IMR-90 (cell line): ENCODE measurements at regions not wholly inside any gene's neighbourhood (a gene's known extent, or its start where the extent isn't known, plus 50 kb on each side); places are given as distances from the start of the nearest gene placed in this dataset.

Source experiments
- ATAC-seq: fragments of 200-7000 bp; cut with Tn5 transposase; 2 replicates; pipeline ENCODE4 v1.9.1; 2020; ENCODE audit warnings: low read depth, mild to moderate bottlenecking, moderate library complexity
- BruUV-seq: library from RNA; stranded (reverse); fragments of 400-500 nt; replicated peaks from 2 replicates; lab custom pipeline; 2021; lab: Mats Ljungman, UMichigan
- CTCF ChIA-PET: fragments of 300-600 bp; formaldehyde crosslinking; extraction: SDS; loops from one replicate; lab custom pipeline; 2021; ENCODE audit warnings: antibody characterized with exemption; lab: Yijun Ruan, JAX
- POLR2A ChIA-PET: fragments of 300-600 bp; sonication (Branson Sonifier 250); formaldehyde crosslinking; loops from one replicate; lab custom pipeline; 2022; ENCODE audit warnings: antibody characterized with exemption; ENCODE audit not compliant: unreplicated experiment; lab: Charles Lee
- DNase-seq: peaks from one replicate; pipeline ENCODE4 v3.0.0; 2013
- H2AFZ ChIP-seq: replicated peaks from 2 replicates; pipeline ENCODE3; 2013; ENCODE audit warnings: low read length, mild to moderate bottlenecking; ENCODE audit not compliant: poor library complexity
- H2AK5ac ChIP-seq: 2 replicates; pipeline ENCODE4 v1.6.1; 2013; ENCODE audit warnings: low read depth, low read length, inconsistent platforms
- H2AK9ac ChIP-seq: replicated peaks from 2 replicates; pipeline ENCODE3; 2013; ENCODE audit warnings: mild to moderate bottlenecking, low read depth, low read length, moderate library complexity; ENCODE audit not compliant: poor library complexity
- H2BK120ac ChIP-seq: 2 replicates; pipeline ENCODE4 v1.6.1; 2013; ENCODE audit warnings: low read depth, low read length, inconsistent platforms
- H2BK15ac ChIP-seq: 3 replicates; pipeline ENCODE4 v1.6.1; 2013; ENCODE audit warnings: low read depth, low read length, inconsistent platforms
- H2BK20ac ChIP-seq: 2 replicates; pipeline ENCODE4 v1.6.1; 2013; ENCODE audit warnings: low read depth, mild to moderate bottlenecking, inconsistent platforms, low read length, moderate library complexity
- H2BK5ac ChIP-seq: 2 replicates; pipeline ENCODE4 v1.6.1; 2013; ENCODE audit warnings: mild to moderate bottlenecking, low read depth, low read length, inconsistent platforms; ENCODE audit not compliant: poor library complexity, severe bottlenecking
- H3K14ac ChIP-seq: replicated peaks from 2 replicates; pipeline ENCODE4 v1.6.1; 2013; ENCODE audit warnings: low read depth, low read length, inconsistent platforms
- H3K18ac ChIP-seq: 2 replicates; pipeline ENCODE4 v1.6.1; 2013; ENCODE audit warnings: low read depth, low read length, control low read depth
- H3K23ac ChIP-seq: 2 replicates; pipeline ENCODE4 v1.6.1; 2013; ENCODE audit warnings: low read depth, low read length, inconsistent platforms
- H3K27ac ChIP-seq: 2 replicates; pipeline ENCODE4 v1.5.1; 2013; ENCODE audit warnings: mild to moderate bottlenecking, control low read depth, low read length; ENCODE audit not compliant: insufficient read depth
- H3K27me3 ChIP-seq: 2 replicates; pipeline ENCODE4 v1.6.1; 2013; ENCODE audit warnings: low read length; ENCODE audit not compliant: control insufficient read depth, insufficient read depth
- H3K36me3 ChIP-seq: 2 replicates; pipeline ENCODE4 v1.6.1; 2013; ENCODE audit warnings: low read length, mixed read lengths; ENCODE audit not compliant: control insufficient read depth, insufficient read depth
- H3K4ac ChIP-seq: 2 replicates; pipeline ENCODE4 v1.6.1; 2013; ENCODE audit warnings: low read depth, low read length, inconsistent platforms
- H3K4me1 ChIP-seq: 2 replicates; pipeline ENCODE4 v1.6.1; 2013; ENCODE audit warnings: low read length, mixed read lengths; ENCODE audit not compliant: control insufficient read depth, insufficient read depth
- H3K4me2 ChIP-seq: 2 replicates; pipeline ENCODE4 v1.6.1; 2013; ENCODE audit warnings: low read depth, mild to moderate bottlenecking, control low read depth, low read length, moderate library complexity
- H3K4me3 ChIP-seq: 2 replicates; pipeline ENCODE4 v1.5.1; 2013; ENCODE audit warnings: low read depth, mild to moderate bottlenecking, control low read depth, low read length, moderate library complexity; ENCODE audit not compliant: insufficient read depth
- H3K56ac ChIP-seq: 2 replicates; pipeline ENCODE4 v1.6.1; 2013; ENCODE audit warnings: low read length, inconsistent platforms; ENCODE audit not compliant: insufficient read depth; ENCODE audit errors: extremely low read depth
- H3K79me1 ChIP-seq, 2 experiments: 2 replicates each; pipeline ENCODE4 v1.6.1; 2013; ENCODE audit warnings: low read length in 2 of 2, inconsistent platforms in 1 of 2, low read depth in 1 of 2
- H3K9ac ChIP-seq: 2 replicates; pipeline ENCODE4 v1.6.1; 2013; ENCODE audit warnings: low read depth, low read length, control low read depth
- H3K9me1 ChIP-seq: 2 replicates; pipeline ENCODE4 v1.6.1; 2013; ENCODE audit warnings: low read length, inconsistent platforms; ENCODE audit not compliant: insufficient read depth
- H3K9me3 ChIP-seq: 2 replicates; pipeline ENCODE4 v1.6.1; 2013; ENCODE audit warnings: low read length; ENCODE audit not compliant: control insufficient read depth, insufficient read depth
- H4K20me1 ChIP-seq: 2 replicates; pipeline ENCODE4 v1.6.1; 2013; ENCODE audit warnings: low read length, inconsistent platforms; ENCODE audit not compliant: insufficient read depth
- H4K5ac ChIP-seq: 2 replicates; pipeline ENCODE4 v1.6.1; 2013; ENCODE audit warnings: mild to moderate bottlenecking, low read depth, low read length, control low read depth
- H4K8ac ChIP-seq, 2 experiments: 2 replicates each; pipeline ENCODE4 v1.6.1; 2013; ENCODE audit warnings: low read depth in 2 of 2, low read length in 2 of 2, control low read depth in 1 of 2, inconsistent platforms in 1 of 2
- H4K91ac ChIP-seq: 2 replicates; pipeline ENCODE4 v1.6.1; 2013; ENCODE audit warnings: low read depth, low read length, inconsistent platforms; ENCODE audit not compliant: insufficient read depth
- BHLHE40 ChIP-seq: fragments of 150-350 bp; IDR thresholded peaks from 2 replicates; pipeline ENCODE4 v1.6.1; 2016; ENCODE audit warnings: mild to moderate bottlenecking, low read depth, low read length
- CEBPB ChIP-seq: IDR thresholded peaks from 2 replicates; pipeline ENCODE4 v1.6.1; 2012; ENCODE audit warnings: low read depth, low read length, improper control_type of control experiment
- CHD1 ChIP-seq: IDR thresholded peaks from 2 replicates; pipeline ENCODE4 v1.6.1; 2012; ENCODE audit warnings: low read depth, low read length, improper control_type of control experiment
- ELK1 ChIP-seq: fragments of 150-350 bp; IDR thresholded peaks from 2 replicates; pipeline ENCODE4 v1.6.1; 2016; ENCODE audit warnings: low read depth, mild to moderate bottlenecking, low read length, moderate library complexity, borderline replicate concordance
- FOS ChIP-seq: fragments of 150-350 bp; IDR thresholded peaks from 2 replicates; pipeline ENCODE4 v1.6.1; 2016; ENCODE audit warnings: low read depth, low read length
- MAFK ChIP-seq: IDR thresholded peaks from 2 replicates; pipeline ENCODE4 v1.6.1; 2012; ENCODE audit warnings: low read depth, low read length, improper control_type of control experiment
- MAZ ChIP-seq: IDR thresholded peaks from 2 replicates; pipeline ENCODE4 v1.6.1; 2012; ENCODE audit warnings: low read depth, mild to moderate bottlenecking, low read length, improper control_type of control experiment, moderate library complexity, borderline replicate concordance
- MXI1 ChIP-seq: IDR thresholded peaks from 2 replicates; pipeline ENCODE4 v1.6.1; 2012; ENCODE audit warnings: low read depth, mild to moderate bottlenecking, low read length, moderate library complexity, borderline replicate concordance
- NFE2L2 ChIP-seq: fragments of 150-350 bp; IDR thresholded peaks from 2 replicates; pipeline ENCODE4 v1.6.1; 2016; ENCODE audit warnings: low read depth, mild to moderate bottlenecking, low read length
- POLR2A ChIP-seq: IDR thresholded peaks from 2 replicates; pipeline ENCODE4 v1.6.1; 2012; ENCODE audit warnings: mild to moderate bottlenecking, low read depth, low read length
- RAD21 ChIP-seq: IDR thresholded peaks from 2 replicates; pipeline ENCODE4 v1.6.1; 2012; ENCODE audit warnings: low read length, improper control_type of control experiment
- RFX5 ChIP-seq: IDR thresholded peaks from 2 replicates; pipeline ENCODE4 v1.8.0; 2012; ENCODE audit warnings: low read depth, mild to moderate bottlenecking, low read length, moderate library complexity
- SMC3 ChIP-seq: fragments of 150-350 bp; IDR thresholded peaks from 2 replicates; pipeline ENCODE4 v1.6.1; 2016; ENCODE audit warnings: low read depth, mild to moderate bottlenecking, antibody characterized with exemption, low read length, moderate library complexity
- USF2 ChIP-seq: fragments of 150-350 bp; IDR thresholded peaks from 2 replicates; pipeline ENCODE4 v1.6.1; 2017; ENCODE audit warnings: mild to moderate bottlenecking, antibody characterized with exemption, low read length, low read depth
- WGBS, 2 experiments: methylation state at CpG; one replicate each; pipeline versions ENCODE4 v1.1.5 to v1.1.7; 2013; ENCODE audit warnings: missing lambda C conversion rate in 2 of 2; ENCODE audit not compliant: insufficient read length in 1 of 2; ENCODE audit errors: extremely low coverage in 2 of 2; 5-methylcytosine and 5-hydroxymethylcytosine counted together
- dilution Hi-C: fragments of 300-500 bp; cut with HindIII; formaldehyde crosslinking; loops from one replicate; pipeline ENCODE4 v1.14.3; 2018; ENCODE audit warnings: low sequenced_read_pairs; ENCODE audit not compliant: unreplicated experiment
- in situ Hi-C: fragments of 300-500 bp; cut with MboI; formaldehyde crosslinking; loops from 3 replicates; pipeline ENCODE4 v1.14.3; 2019; ENCODE audit warnings: low sequenced_read_pairs, inconsistent platforms, mixed read lengths
- intact Hi-C: fragments of 100-400 bp; cut with micrococcal nuclease; formaldehyde crosslinking; loops from 2 replicates; pipeline ENCODE4 v1.10.0; 2022
- TF ChIP-seq, protein P1 (sequence below): conservative IDR thresholded peaks from 2 replicates; pipeline ENCODE4 v1.5.1; 2012; ENCODE audit warnings: mild to moderate bottlenecking, low read depth, low read length, improper control_type of control experiment

DNA sequence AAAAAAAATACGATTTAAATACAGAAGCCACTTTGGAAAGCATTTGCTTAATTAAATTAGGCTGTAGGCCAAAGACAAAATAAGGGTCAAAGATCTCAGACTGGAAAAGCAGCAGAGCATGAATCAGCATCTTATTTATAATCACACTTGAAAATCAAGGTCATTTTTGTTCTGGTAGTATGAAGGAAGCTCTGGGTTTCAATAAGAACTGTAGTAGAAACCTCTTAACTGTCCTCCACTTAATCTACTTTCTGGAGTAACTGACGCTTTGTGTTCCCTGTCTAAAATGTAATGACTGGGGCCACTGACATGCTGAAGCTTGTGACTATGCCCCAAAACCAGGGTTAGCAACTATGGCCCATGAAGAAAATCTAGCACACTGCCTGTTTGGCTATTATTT is 450.7 kb upstream of the ZP4 start:
- no peak overlapping the region for H3K56ac ChIP-seq
- H3K4me1 ChIP-seq, result no peaks in the 10 kb centered on the region
- intact Hi-C loops (no loop called here), in situ Hi-C loops (no loop called here), dilution Hi-C loops (no loop called here)
- no peak overlapping the region for H3K4me3 ChIP-seq
- H3K9me1 ChIP-seq, result no peaks in the 10 kb centered on the region
- H2AK5ac ChIP-seq, result no peak overlapping the region
- WGBS, 2 experiments, result no CpG with 5 or more reads among the region's 2 CpGs
- no peak overlapping the region for H3K18ac ChIP-seq
- no peak overlapping the region for H2BK5ac ChIP-seq
- H2BK20ac ChIP-seq, result no peak overlapping the region
- no peak overlapping the region for H2AFZ ChIP-seq
- H4K8ac ChIP-seq, result no peak overlapping the region
- no peak overlapping the region for H4K91ac ChIP-seq
- no peak overlapping the region for H3K4me2 ChIP-seq
- H4K20me1 ChIP-seq, result no peaks in the 10 kb centered on the region
- ChIA-PET POLR2A (no interaction called here), CTCF (no interaction called here)
- H3K27me3 ChIP-seq, result no peaks in the 10 kb centered on the region
- H3K9me3 ChIP-seq, result peaks cover 4% of the 10 kb centered on the region
- H2BK120ac ChIP-seq, result no peak overlapping the region
- TF ChIP-seq SMC3 (no peak), CEBPB (no peak), RFX5 (no peak), USF2 (no peak), BHLHE40 (no peak), FOS (no peak), CHD1 (no peak), POLR2A (no peak), MAFK (no peak), NFE2L2 (no peak), MAZ (no peak), RAD21 (no peak), MXI1 (no peak), ELK1 (no peak)
- TF ChIP-seq, protein P1, sequence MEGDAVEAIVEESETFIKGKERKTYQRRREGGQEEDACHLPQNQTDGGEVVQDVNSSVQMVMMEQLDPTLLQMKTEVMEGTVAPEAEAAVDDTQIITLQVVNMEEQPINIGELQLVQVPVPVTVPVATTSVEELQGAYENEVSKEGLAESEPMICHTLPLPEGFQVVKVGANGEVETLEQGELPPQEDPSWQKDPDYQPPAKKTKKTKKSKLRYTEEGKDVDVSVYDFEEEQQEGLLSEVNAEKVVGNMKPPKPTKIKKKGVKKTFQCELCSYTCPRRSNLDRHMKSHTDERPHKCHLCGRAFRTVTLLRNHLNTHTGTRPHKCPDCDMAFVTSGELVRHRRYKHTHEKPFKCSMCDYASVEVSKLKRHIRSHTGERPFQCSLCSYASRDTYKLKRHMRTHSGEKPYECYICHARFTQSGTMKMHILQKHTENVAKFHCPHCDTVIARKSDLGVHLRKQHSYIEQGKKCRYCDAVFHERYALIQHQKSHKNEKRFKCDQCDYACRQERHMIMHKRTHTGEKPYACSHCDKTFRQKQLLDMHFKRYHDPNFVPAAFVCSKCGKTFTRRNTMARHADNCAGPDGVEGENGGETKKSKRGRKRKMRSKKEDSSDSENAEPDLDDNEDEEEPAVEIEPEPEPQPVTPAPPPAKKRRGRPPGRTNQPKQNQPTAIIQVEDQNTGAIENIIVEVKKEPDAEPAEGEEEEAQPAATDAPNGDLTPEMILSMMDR, result no peak
- H3K23ac ChIP-seq, result no peak overlapping the region
- DNase-seq (no peak), ATAC-seq (no peak)
- no peaks in the 10 kb centered on the region for H3K79me1 ChIP-seq
- no peak overlapping the region for H3K27ac ChIP-seq
- no peaks in the 10 kb centered on the region for H3K36me3 ChIP-seq
- BruUV-seq, result no TSS peak
- no peak overlapping the region for H2BK15ac ChIP-seq
- no peak overlapping the region for H3K14ac ChIP-seq
- no peak overlapping the region for H2AK9ac ChIP-seq
- H3K9ac ChIP-seq, result no peak overlapping the region
- no peak overlapping the region for H4K5ac ChIP-seq
- no peak overlapping the region for H3K4ac ChIP-seq
